Fibroblast of the aortic adventitia (primary cell): ENCODE measurements at regions not wholly inside any gene's neighbourhood (a gene's known extent, or its start where the extent isn't known, plus 50 kb on each side); places are given as distances from the start of the nearest gene placed in this dataset.

ENCODE experiments used
- DNase-seq: peaks from one replicate; pipeline ENCODE4 v3.0.0-alpha.2; 2010; ENCODE audit warnings: low read depth
- H3K4me3 ChIP-seq: 2 replicates; pipeline ENCODE4 v1.5.1; 2011; ENCODE audit warnings: low read depth, mild to moderate bottlenecking, control low read depth, low read length, moderate library complexity
- CTCF ChIP-seq: IDR thresholded peaks from 2 replicates; pipeline ENCODE4 v1.5.1; 2011; ENCODE audit warnings: mild to moderate bottlenecking, low read length, control low read depth, inconsistent platforms; ENCODE audit not compliant: insufficient read depth

GRCh38 chr2:225911019-225911418 is 511.5 kb downstream of the NYAP2 start:
- no peak overlapping the region for H3K4me3 ChIP-seq
- no peak for TF ChIP-seq CTCF
- peak; percentile 10 for DNase-seq

- H3K4me3 ChIP-seq = no peak overlapping the region
- no peak for TF ChIP-seq CTCF
- DNase-seq = peak; percentile 37
These were observed 495.6 kb downstream of the NYAP2 start for GRCh38 chr2:225895126-225895525.

- H3K4me3 ChIP-seq = no peak overlapping the region
- no peak for TF ChIP-seq CTCF
- DNase-seq = peak; percentile 75
These were observed 494.9 kb downstream of the NYAP2 start for GRCh38 chr2:225894236-225894980.

GRCh38 chr2:225893151-225893550 is 493.6 kb downstream of the NYAP2 start:
- no peak for DNase-seq
- no peak overlapping the region for H3K4me3 ChIP-seq
- TF ChIP-seq CTCF = no peak

GRCh38 chr2:225891771-225892170 is 492.3 kb downstream of the NYAP2 start:
- no peak overlapping the region for H3K4me3 ChIP-seq
- no peak for DNase-seq
- no peak for TF ChIP-seq CTCF

- DNase-seq = no peak
- TF ChIP-seq CTCF = no peak
- H3K4me3 ChIP-seq = no peak overlapping the region
These were observed 491.5 kb downstream of the NYAP2 start for GRCh38 chr2:225891013-225891412.

- DNase-seq = peak; percentile 93
- H3K4me3 ChIP-seq = no peak overlapping the region
- peak; percentile 72 for TF ChIP-seq CTCF
These were observed 489.9 kb downstream of the NYAP2 start for GRCh38 chr2:225889452-225889851.
